ENCODE measurements at regions not wholly inside any gene's neighbourhood (a gene's known extent, or its start where the extent isn't known, plus 50 kb on each side); places are given as distances from the start of the nearest gene placed in this dataset.

- in situ Hi-C loops (cut with MboI; ENCODE audit: low pct_unique_long_range_greater_than_20kb, low sequenced_read_pairs, unreplicated experiment) = no loop called here
- TF ChIP-seq CTCF (IDR thresholded peaks at IDR 0.05; ENCODE audit: extremely low read depth, insufficient read depth, missing control alignments) = no peak
Observed at GRCh38 chr4:12124138-12124537, 695.4 kb upstream of the HS3ST1 start.

GRCh38 chr4:12123707-12124106 is 695.0 kb upstream of the HS3ST1 start:
- no peak for TF ChIP-seq CTCF (IDR thresholded peaks at IDR 0.05; ENCODE audit: extremely low read depth, insufficient read depth, missing control alignments)
- in situ Hi-C loops (cut with MboI; ENCODE audit: low pct_unique_long_range_greater_than_20kb, low sequenced_read_pairs, unreplicated experiment) = no loop called here
- no peak for DNase-seq (ENCODE audit: low spot score)

More at GRCh38 chr4:12124138-12124537, 695.4 kb upstream of the HS3ST1 start:
- DNase-seq (ENCODE audit: low spot score) = no peak

GRCh38 chr4:12122316-12122715 is 693.6 kb upstream of the HS3ST1 start:
- in situ Hi-C loops (cut with MboI; ENCODE audit: low pct_unique_long_range_greater_than_20kb, low sequenced_read_pairs, unreplicated experiment) = no loop called here
- no peak for TF ChIP-seq CTCF (IDR thresholded peaks at IDR 0.05; ENCODE audit: extremely low read depth, insufficient read depth, missing control alignments)
- no peak for DNase-seq (ENCODE audit: low spot score)

- TF ChIP-seq CTCF (IDR thresholded peaks at IDR 0.05; ENCODE audit: extremely low read depth, insufficient read depth, missing control alignments) = no peak
- no peak for DNase-seq (ENCODE audit: low spot score)
- in situ Hi-C loops (cut with MboI; ENCODE audit: low pct_unique_long_range_greater_than_20kb, low sequenced_read_pairs, unreplicated experiment) = no loop called here
Observed at GRCh38 chr4:12120968-12121367, 692.3 kb upstream of the HS3ST1 start.

- TF ChIP-seq CTCF (IDR thresholded peaks at IDR 0.05; ENCODE audit: extremely low read depth, insufficient read depth, missing control alignments) = no peak
- no peak for DNase-seq (ENCODE audit: low spot score)
- in situ Hi-C loops (cut with MboI; ENCODE audit: low pct_unique_long_range_greater_than_20kb, low sequenced_read_pairs, unreplicated experiment) = no loop called here
Observed at GRCh38 chr4:12118651-12119213, 690.0 kb upstream of the HS3ST1 start.

- TF ChIP-seq CTCF (IDR thresholded peaks at IDR 0.05; ENCODE audit: extremely low read depth, insufficient read depth, missing control alignments) = no peak
- DNase-seq (ENCODE audit: low spot score) = no peak
- in situ Hi-C loops (cut with MboI; ENCODE audit: low pct_unique_long_range_greater_than_20kb, low sequenced_read_pairs, unreplicated experiment) = no loop called here
Observed at GRCh38 chr4:12116009-12116552, 687.4 kb upstream of the HS3ST1 start.

Data from GM13977 (cell line).